ENCODE measurements at regions not wholly inside any gene's neighbourhood (a gene's known extent, or its start where the extent isn't known, plus 50 kb on each side); places are given as distances from the start of the nearest gene placed in this dataset.
A peak's percentile ranks its signal among the peaks of the same experiment; 100 is the strongest.

DNA sequence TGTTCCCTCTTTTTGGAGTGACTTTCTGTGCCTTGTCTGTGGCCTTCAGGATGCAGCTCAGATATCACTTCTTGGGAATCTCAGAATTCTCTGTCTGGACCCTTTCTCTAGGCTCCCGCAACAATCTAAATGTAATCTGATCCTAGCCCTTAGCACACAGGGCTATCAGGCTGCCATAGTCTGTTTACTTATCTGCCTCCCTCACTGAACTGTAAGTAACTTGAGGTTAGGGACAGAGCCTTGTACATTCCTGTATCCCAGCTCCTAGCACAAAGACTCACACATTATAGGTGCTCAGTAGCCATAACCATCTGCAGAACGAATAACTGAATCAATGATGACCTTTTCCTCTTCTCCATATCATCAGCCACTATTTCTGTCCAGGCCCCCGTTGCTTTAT lies 69.5 kb downstream of the RTL9 start:
- DNase-seq = no peak
- intact Hi-C loops (cut with DNase I) = no loop called here

DNA sequence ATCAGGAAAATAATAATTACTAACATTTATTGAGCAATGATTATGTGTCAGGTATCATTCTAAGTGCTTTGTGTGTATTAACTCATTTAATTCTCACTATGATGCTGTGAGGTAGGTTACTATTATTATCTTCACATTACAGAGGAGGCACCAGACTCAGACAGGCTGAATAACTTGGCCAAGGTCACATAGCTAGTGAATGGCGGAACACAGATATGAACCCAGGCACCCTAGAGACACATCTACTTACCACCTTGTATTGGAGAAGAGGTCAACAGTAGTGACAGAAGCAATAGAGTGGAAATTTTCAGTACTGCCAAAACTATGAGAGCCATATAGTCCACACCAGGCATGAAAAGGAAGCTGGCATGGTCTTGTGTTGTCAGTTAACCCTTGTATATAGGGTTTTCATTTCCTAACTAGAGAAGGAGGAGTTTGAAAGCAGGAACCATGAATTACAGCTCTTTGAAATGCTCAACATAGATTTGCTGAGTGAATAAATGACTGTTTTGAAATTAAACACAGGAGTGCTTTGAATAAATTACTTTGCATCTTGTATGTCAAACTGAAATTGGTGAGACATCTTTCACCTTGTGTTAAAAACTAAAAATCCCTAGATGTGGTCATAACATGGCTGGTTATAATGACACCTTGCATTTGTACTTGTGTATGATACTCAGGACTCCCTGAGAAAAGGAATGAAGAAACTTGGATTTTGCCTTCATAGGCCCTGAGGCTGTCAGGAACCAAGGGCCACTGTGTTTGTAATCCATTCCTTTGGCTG lies 71.8 kb downstream of the RTL9 start:
- intact Hi-C loops (cut with DNase I) = no loop called here

GRCh38 chrX:110432091-110432905 lies 73.7 kb downstream of the RTL9 start:
- DNase-seq = peak in 11 of 42 donors; percentile 6 to 51 (median 41)
- intact Hi-C loops (cut with DNase I) = no loop called here

More for the DNA sequence above, 71.8 kb downstream of the RTL9 start:
- no peak for DNase-seq

- no peak for DNase-seq
- intact Hi-C loops (cut with DNase I) = no loop called here
These were observed 74.2 kb downstream of the RTL9 start for GRCh38 chrX:110432906-110433215.

- intact Hi-C loops (cut with DNase I) = no loop called here
- DNase-seq = no peak
These were observed 76.5 kb downstream of the RTL9 start for GRCh38 chrX:110435196-110435595.

DNA sequence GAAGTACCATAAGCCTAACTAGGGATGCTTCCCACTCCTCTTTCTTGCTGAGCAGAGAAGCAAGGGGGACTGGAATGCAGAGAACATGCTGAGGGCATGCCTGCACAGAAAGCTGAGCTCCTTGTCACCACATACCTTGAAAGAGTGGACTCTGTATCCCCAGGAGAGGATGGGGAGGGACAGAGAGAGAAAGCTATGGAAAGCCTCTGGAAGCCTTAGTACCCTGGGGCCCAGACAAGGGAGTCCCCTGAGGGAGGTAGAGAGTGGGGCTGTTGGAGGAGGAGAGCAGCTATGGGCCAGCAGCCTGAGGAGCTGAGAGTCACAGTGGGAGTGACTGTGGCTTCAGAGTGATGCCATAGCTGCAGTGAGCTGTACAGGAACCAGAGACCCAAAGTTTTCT lies 77.9 kb downstream of the RTL9 start:
- intact Hi-C loops (cut with DNase I) = no loop called here
- no peak for DNase-seq

- no peak for DNase-seq
- intact Hi-C loops (cut with DNase I) = no loop called here
These were observed 79.0 kb downstream of the RTL9 start for GRCh38 chrX:110437686-110438085.

DNA sequence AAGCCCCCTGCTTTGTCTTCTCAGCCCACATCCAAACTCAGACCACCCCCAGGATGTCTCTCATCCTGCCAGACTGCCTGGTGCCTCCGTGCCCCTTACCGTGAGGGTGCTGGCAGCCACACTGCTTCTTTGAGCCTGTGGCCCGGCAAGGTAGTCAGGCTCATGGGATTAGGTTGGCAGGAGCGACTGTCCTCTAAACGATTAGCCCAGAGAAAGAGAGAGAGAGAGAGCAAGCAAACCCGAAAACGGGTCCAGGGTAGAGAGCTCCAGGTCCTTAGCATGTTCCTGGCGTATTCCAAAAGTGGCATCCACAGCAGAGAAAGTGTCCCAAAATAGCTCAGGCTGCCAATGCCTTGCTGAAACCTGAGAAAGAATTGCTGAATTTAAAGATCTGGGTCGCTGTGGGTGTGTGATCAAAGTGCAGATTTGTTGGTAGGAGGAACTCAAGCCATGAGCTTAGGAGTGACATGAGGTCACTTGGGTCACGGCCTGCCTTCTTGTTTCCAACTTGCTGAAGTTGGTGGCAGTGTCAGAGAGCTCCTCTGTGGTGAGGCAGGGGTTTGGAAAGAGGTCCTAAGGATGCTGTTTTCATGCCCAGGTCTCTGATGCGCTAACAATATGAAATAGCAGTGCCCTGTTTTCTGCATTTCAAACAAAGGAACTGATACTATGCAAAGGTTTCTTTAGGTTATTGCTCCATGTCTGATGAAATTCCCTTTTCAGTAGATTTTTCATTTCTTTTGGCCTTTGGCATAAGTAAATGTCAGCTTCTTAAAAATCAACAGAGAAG lies 81.6 kb downstream of the RTL9 start:
- intact Hi-C loops (cut with DNase I) = no loop called here
- DNase-seq = peak in 15 of 42 donors; percentile 7 to 55 (median 32)

DNA sequence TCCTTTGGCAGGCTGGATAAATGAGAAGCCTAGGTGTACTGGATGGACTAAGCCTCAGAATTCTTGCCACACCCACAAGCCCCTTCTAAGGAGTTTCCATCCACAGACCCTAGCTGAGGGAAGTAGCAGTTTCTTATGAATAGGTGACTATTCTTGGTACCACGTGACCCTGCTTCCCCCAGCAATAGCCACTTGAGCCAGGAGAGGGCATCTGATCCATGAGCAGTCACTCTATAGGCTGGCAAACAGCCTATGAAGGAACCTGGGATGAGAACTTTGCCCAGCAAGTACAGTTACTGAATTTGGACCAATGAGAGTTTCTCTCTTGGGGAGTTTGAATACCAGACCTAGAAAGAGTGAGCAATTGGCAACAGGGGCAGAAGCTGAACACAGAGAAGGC lies 84.0 kb downstream of the RTL9 start:
- DNase-seq = no peak
- intact Hi-C loops (cut with DNase I) = no loop called here

- DNase-seq = peak in 24 of 42 donors; percentile 13 to 72 (median 41)
- intact Hi-C loops (cut with DNase I) = no loop called here
These were observed 86.3 kb downstream of the RTL9 start for GRCh38 chrX:110444996-110445395.

- intact Hi-C loops (cut with DNase I) = no loop called here
- no peak for DNase-seq
These were observed 89.8 kb downstream of the RTL9 start for GRCh38 chrX:110448459-110448858.

GRCh38 chrX:110449312-110449711 lies 90.7 kb downstream of the RTL9 start:
- DNase-seq = no peak

DNA sequence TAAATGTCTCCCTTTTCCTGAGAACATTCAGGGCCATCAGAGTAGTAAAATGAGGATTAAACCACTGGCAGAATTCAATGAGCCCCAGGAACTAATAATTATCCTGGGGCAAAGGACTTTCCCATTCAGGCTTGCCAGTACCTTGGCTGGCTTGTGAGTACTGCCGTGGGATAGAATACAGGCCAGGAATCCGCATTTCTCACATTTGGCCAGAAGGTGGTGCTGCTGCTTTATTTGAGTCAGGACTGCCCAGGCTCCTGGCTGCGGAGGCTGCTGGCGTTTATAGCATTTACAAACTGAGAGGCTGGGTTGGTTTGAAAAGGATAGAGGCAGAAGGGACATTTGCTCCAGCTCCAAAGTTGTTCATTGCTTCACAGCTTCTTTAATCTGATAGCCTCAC lies 91.4 kb downstream of the RTL9 start:
- peak; percentile 31 to 90 (median 80) for DNase-seq
- intact Hi-C loops (cut with DNase I) = loop anchor here (5.0 kb wide), 2 partner anchors 397 to 652 kb away; no protein-coding TSS in a partner anchor

More at GRCh38 chrX:110449312-110449711, 90.7 kb downstream of the RTL9 start:
- intact Hi-C loops (cut with DNase I) = no loop called here

- peak in 5 of 42 donors; percentile 17 to 51 (median 33) for DNase-seq
- intact Hi-C loops (cut with DNase I) = loop anchor here (5.0 kb wide), 2 partner anchors 393 to 648 kb away; no protein-coding TSS in a partner anchor
These were observed 95.7 kb downstream of the RTL9 start for GRCh38 chrX:110454336-110454735.

DNA sequence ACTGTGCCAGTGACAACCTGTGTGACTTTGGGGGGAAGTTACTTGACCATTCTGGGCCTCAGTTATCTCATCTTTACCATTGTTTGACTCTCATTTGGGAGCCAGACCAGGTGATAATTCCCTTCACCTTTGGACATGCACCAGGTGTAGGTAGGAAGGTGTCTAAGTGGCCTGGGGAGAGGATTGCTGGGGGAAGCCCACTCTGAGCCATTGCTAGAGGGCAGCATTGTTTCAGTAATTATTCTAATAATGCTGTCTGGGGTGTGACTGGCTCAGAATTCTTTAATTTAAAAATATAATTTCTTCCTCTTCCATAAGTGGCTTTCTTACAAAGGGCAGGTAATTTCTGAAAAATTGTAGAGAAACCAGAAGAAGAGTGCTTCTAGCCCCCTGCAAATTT lies 104.3 kb downstream of the RTL9 start:
- no peak for DNase-seq
- intact Hi-C loops (cut with DNase I) = no loop called here

- intact Hi-C loops (cut with DNase I) = no loop called here
- DNase-seq = no peak
These were observed 108.1 kb downstream of the RTL9 start for GRCh38 chrX:110466790-110467189.

GRCh38 chrX:110472265-110472664 lies 113.6 kb downstream of the RTL9 start:
- intact Hi-C loops (cut with DNase I) = no loop called here
- DNase-seq = no peak

DNA sequence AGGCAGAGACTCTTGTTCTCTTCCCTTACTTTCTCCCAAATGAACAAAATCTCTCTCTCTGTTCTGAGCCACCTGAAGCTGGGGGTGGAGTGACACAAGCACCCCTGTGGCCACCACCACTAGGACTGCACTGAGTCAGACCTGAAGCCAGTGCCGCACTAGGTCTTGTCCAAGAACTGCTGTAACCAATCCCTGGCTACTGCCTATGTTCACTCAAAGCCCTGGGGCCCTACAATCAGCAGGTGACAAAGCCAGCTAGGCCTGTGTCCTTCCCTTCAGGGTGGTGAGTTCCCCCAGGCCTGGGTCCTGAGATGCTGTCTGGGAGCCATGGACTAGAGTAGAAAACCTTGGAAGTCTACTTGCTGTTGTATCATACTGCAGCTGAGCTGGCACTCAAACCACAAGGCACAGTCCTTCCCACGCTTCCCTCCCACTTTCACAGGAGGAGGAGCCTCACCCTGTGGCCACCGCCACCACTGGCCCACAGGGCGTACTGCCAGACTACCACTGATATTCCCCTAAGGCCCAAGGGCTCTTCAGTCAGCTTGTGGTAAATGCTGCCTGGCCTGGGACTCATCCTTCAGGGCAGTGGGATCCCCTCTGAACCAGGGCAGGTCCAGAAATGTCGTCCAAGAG lies 119.1 kb downstream of the RTL9 start:
- no peak for DNase-seq
- intact Hi-C loops (cut with DNase I) = no loop called here

Measured in head of caudate nucleus (tissue), 42 donors.